ENCODE measurements at regions not wholly inside any gene's neighbourhood (a gene's known extent, or its start where the extent isn't known, plus 50 kb on each side); places are given as distances from the start of the nearest gene placed in this dataset.

- ATAC-seq (no peak), DNase-seq (ENCODE audit: low read depth, low spot score) (no peak)
- POLR2A ChIA-PET: no interaction called here
- Histone ChIP-seq H3K27me3 (ENCODE audit: insufficient read depth, low read length) (peaks cover 53% of the 10 kb centered on the region), H3K9ac (ENCODE audit: low read length) (no peak overlapping the region), H3K4me2 (ENCODE audit: low read length) (no peak overlapping the region), H3K79me2 (ENCODE audit: insufficient read depth, low read length) (no peaks in the 10 kb centered on the region), H3K4me1 (ENCODE audit: control insufficient read depth in 1 of 2, insufficient read depth in 2 of 2, low read length in 2 of 2) (no peaks in the 10 kb centered on the region), H3K27ac (ENCODE audit: low read depth, low read length) (no peak overlapping the region), H3K36me3 (ENCODE audit: control insufficient read depth in 1 of 2, insufficient read depth in 2 of 2, low read length in 2 of 2) (no peaks in the 10 kb centered on the region), H3K9me3 (ENCODE audit: control insufficient read depth in 1 of 2, insufficient read depth in 1 of 2, low read depth in 1 of 2, low read length in 2 of 2) (no peaks in the 10 kb centered on the region), H2AFZ (ENCODE audit: low read depth, low read length, poor library complexity, severe bottlenecking) (no peak overlapping the region), H3K4me3 (replicated peaks in 1 of 2; ENCODE audit: low read depth in 1 of 2, low read length in 2 of 2) (no peak overlapping the region), H4K20me1 (ENCODE audit: insufficient read depth) (no peaks in the 10 kb centered on the region), H3K9me2 (ENCODE audit: insufficient read depth) (no peaks in the 10 kb centered on the region)
- BruUV-seq (replicated peaks): no TSS peak
- intact Hi-C loops (cut with micrococcal nuclease): no loop called here
- RAD21 ChIA-PET (ENCODE audit: low non-redundant PET in 1 of 2, low total read pairs in 2 of 2, uncharacterized antibody in 2 of 2, unreplicated experiment in 2 of 2): no interaction called here
- no peak for TF ChIP-seq JUND (IDR thresholded peaks at IDR 0.05)
- TF ChIP-seq ATF3 (IDR thresholded peaks at IDR 0.05): no peak
- TF ChIP-seq CEBPB (IDR thresholded peaks at IDR 0.05; ENCODE audit: low read depth): no peak
- no peak for TF ChIP-seq EGR1 (IDR thresholded peaks at IDR 0.05; ENCODE audit: low read depth)
- no peak for TF ChIP-seq SRF (IDR thresholded peaks at IDR 0.05; ENCODE audit: low read depth)
- no peak for TF ChIP-seq ELF1 (IDR thresholded peaks at IDR 0.05; ENCODE audit: borderline replicate concordance, low read depth)
- CTCF ChIA-PET: no interaction called here
Observed at GRCh38 chr11:134622458-134622857, 210.4 kb upstream of the B3GAT1 start.

GRCh38 chr11:134617360-134617759 lies 205.3 kb upstream of the B3GAT1 start:
- ChIA-PET CTCF (no interaction called here), RAD21 (ENCODE audit: low non-redundant PET in 1 of 2, low total read pairs in 2 of 2, uncharacterized antibody in 2 of 2, unreplicated experiment in 2 of 2) (no interaction called here), POLR2A (interaction anchor here (1.1 kb wide), 1 partner anchor 9 kb away, joined by 3 read pairs; no protein-coding TSS in a partner anchor)
- Histone ChIP-seq H3K9ac (ENCODE audit: low read length) (no peak overlapping the region), H3K9me2 (ENCODE audit: insufficient read depth) (no peaks in the 10 kb centered on the region), H3K79me2 (ENCODE audit: insufficient read depth, low read length) (no peaks in the 10 kb centered on the region), H4K20me1 (ENCODE audit: insufficient read depth) (no peaks in the 10 kb centered on the region), H3K27ac (ENCODE audit: low read depth, low read length) (no peak overlapping the region), H2AFZ (ENCODE audit: low read depth, low read length, poor library complexity, severe bottlenecking) (no peak overlapping the region), H3K27me3 (ENCODE audit: insufficient read depth, low read length) (peaks cover 34% of the 10 kb centered on the region), H3K4me1 (ENCODE audit: control insufficient read depth in 1 of 2, insufficient read depth in 2 of 2, low read length in 2 of 2) (no peaks in the 10 kb centered on the region), H3K9me3 (ENCODE audit: control insufficient read depth in 1 of 2, insufficient read depth in 1 of 2, low read depth in 1 of 2, low read length in 2 of 2) (no peaks in the 10 kb centered on the region), H3K4me2 (ENCODE audit: low read length) (no peak overlapping the region), H3K4me3 (replicated peaks in 1 of 2; ENCODE audit: low read depth in 1 of 2, low read length in 2 of 2) (no peak overlapping the region), H3K36me3 (ENCODE audit: control insufficient read depth in 1 of 2, insufficient read depth in 2 of 2, low read length in 2 of 2) (no peaks in the 10 kb centered on the region)
- TF ChIP-seq SRF (IDR thresholded peaks at IDR 0.05; ENCODE audit: low read depth) (no peak), RAD21 (IDR thresholded peaks at IDR 0.05; ENCODE audit: low read depth) (no peak), CEBPB (IDR thresholded peaks at IDR 0.05; ENCODE audit: low read depth) (no peak), EZH2phosphoT487 (IDR thresholded peaks at IDR 0.05; ENCODE audit: borderline replicate concordance) (no peak), CTCF (IDR thresholded peaks at IDR 0.05 in 2 of 3, conservative IDR thresholded peaks at IDR 0.05 in 1 of 3; ENCODE audit: borderline replicate concordance in 1 of 3, insufficient read depth in 1 of 3, low read depth in 2 of 3, low read length in 2 of 3) (no peak), POLR2A (IDR thresholded peaks at IDR 0.05; ENCODE audit: borderline replicate concordance, extremely low read depth, insufficient read depth, insufficient read length) (no peak), ATF3 (IDR thresholded peaks at IDR 0.05) (no peak), ELF1 (IDR thresholded peaks at IDR 0.05; ENCODE audit: borderline replicate concordance, low read depth) (no peak), POLR2AphosphoS5 (IDR thresholded peaks at IDR 0.05; ENCODE audit: low read depth, low read length) (no peak), JUND (IDR thresholded peaks at IDR 0.05) (no peak)
- no peak for DNase-seq (ENCODE audit: low read depth, low spot score)
- intact Hi-C loops (cut with micrococcal nuclease): no loop called here
- no peak for ATAC-seq
- no TSS peak for BruUV-seq (replicated peaks)

Measured in HCT116 (cell line).